ENCODE measurements at regions not wholly inside any gene's neighbourhood (a gene's known extent, or its start where the extent isn't known, plus 50 kb on each side); places are given as distances from the start of the nearest gene placed in this dataset.
"Not testable (repeated sequence)": the region's sequence is repeated elsewhere in the genome, so short reads cannot be mapped to it uniquely, and the experiment has no call there.

DNA sequence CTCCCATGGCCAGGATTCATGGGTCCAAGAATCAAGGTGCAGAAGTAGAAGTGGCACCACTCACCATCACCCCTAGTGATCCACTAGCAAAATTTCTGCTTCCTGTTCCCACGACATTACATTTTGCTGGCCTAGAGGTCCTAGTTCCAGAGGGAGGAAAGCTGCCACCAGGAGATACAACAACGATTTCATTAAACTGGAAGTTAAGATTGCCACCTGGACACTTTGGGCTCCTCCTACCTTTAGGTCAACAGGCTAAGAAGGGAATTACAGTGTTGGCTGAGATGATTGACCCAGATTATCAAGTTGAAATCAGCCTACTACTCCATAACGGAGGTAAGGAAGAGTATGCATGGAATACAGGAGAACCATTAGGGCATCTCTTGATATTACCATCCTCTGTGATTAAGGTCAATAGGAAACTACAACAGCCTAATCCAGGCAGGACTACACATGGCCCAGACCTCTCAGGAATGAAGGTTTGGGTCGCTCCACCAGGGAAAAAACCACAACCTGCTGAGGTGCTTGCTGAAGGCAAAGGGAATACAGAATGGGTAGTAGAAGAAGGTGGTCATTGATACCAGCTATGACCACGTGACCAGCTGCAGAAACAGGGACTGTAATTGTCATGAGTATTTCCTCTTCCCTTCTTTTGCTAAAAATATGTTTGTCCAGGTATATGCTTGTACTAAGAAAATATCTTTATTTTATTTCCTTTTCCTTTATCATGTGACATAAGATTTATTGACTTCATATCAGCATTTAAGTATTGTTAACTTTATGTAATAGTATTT lies 208.3 kb upstream of the HES1 start:
- TF ChIP-seq, protein P1, sequence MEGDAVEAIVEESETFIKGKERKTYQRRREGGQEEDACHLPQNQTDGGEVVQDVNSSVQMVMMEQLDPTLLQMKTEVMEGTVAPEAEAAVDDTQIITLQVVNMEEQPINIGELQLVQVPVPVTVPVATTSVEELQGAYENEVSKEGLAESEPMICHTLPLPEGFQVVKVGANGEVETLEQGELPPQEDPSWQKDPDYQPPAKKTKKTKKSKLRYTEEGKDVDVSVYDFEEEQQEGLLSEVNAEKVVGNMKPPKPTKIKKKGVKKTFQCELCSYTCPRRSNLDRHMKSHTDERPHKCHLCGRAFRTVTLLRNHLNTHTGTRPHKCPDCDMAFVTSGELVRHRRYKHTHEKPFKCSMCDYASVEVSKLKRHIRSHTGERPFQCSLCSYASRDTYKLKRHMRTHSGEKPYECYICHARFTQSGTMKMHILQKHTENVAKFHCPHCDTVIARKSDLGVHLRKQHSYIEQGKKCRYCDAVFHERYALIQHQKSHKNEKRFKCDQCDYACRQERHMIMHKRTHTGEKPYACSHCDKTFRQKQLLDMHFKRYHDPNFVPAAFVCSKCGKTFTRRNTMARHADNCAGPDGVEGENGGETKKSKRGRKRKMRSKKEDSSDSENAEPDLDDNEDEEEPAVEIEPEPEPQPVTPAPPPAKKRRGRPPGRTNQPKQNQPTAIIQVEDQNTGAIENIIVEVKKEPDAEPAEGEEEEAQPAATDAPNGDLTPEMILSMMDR (conservative IDR thresholded peaks at IDR 0.05; ENCODE audit: low read length): not testable (repeated sequence)
- TF ChIP-seq EZH2phosphoT487 (IDR thresholded peaks at IDR 0.05; ENCODE audit: borderline replicate concordance): not testable (repeated sequence)
